OCI-LY1 (cell line): ENCODE measurements at regions not wholly inside any gene's neighbourhood (a gene's known extent, or its start where the extent isn't known, plus 50 kb on each side); places are given as distances from the start of the nearest gene placed in this dataset.

Source experiments
- H2AFZ ChIP-seq: fragments of 200-600 bp; sonication (generic), shearing (Covaris generic); 2 replicates; pipeline ENCODE4 v1.6.0; 2014; ENCODE audit warnings: antibody characterized with exemption, mild to moderate bottlenecking, low read length
- H3F3A ChIP-seq: fragments of 200-600 bp; sonication (generic), shearing (Covaris generic); 2 replicates; pipeline ENCODE4 v1.6.0; 2014; ENCODE audit warnings: mild to moderate bottlenecking, antibody characterized with exemption, low read length, moderate library complexity; ENCODE audit not compliant: insufficient read depth
- H3K27ac ChIP-seq: fragments of 200-600 bp; sonication (generic); 2 replicates; pipeline ENCODE4 v1.5.1; 2014; ENCODE audit warnings: low read length, mixed run types, mild to moderate bottlenecking, low read depth; ENCODE audit not compliant: poor library complexity, severe bottlenecking
- H3K27me3 ChIP-seq: fragments of 200-600 bp; sonication (generic); 2 replicates; pipeline ENCODE4 v1.6.0; 2014; ENCODE audit warnings: antibody characterized with exemption, mild to moderate bottlenecking, low read length, moderate library complexity; ENCODE audit not compliant: insufficient read depth
- H3K36me3 ChIP-seq: fragments of 200-600 bp; sonication (generic); 2 replicates; pipeline ENCODE4 v1.6.1; 2014; ENCODE audit warnings: mild to moderate bottlenecking, antibody characterized with exemption, low read length, moderate library complexity, mixed read lengths; ENCODE audit not compliant: insufficient read depth
- H3K4me1 ChIP-seq: fragments of 200-600 bp; sonication (generic); 2 replicates; pipeline ENCODE4 v1.5.1; 2014; ENCODE audit warnings: mild to moderate bottlenecking, low read length, moderate library complexity; ENCODE audit not compliant: insufficient read depth, severe bottlenecking
- H3K4me2 ChIP-seq: fragments of 200-600 bp; sonication (generic), shearing (Covaris generic); 2 replicates; pipeline ENCODE4 v1.6.1; 2014; ENCODE audit warnings: low read length
- H3K4me3 ChIP-seq: fragments of 200-600 bp; sonication (generic); 2 replicates; pipeline ENCODE4 v1.5.1; 2014; ENCODE audit warnings: low read length, low read depth, mild to moderate bottlenecking, mixed read lengths; ENCODE audit not compliant: poor library complexity, severe bottlenecking
- H3K79me2 ChIP-seq: fragments of 200-600 bp; shearing (Covaris generic); 2 replicates; pipeline ENCODE4 v1.6.1; 2016; ENCODE audit warnings: mixed run types, low read length, mixed read lengths; ENCODE audit not compliant: insufficient read depth
- H3K9ac ChIP-seq: fragments of 200-600 bp; sonication (generic), shearing (Covaris generic); 2 replicates; pipeline ENCODE4 v1.6.1; 2014; ENCODE audit warnings: mild to moderate bottlenecking, low read length, mixed read lengths
- H3K9me2 ChIP-seq: fragments of 200-600 bp; sonication (generic), shearing (Covaris generic); 2 replicates; pipeline ENCODE4 v1.6.1; 2014; ENCODE audit warnings: low read depth, mild to moderate bottlenecking, low read length, mixed read lengths
- H3K9me3 ChIP-seq: fragments of 200-600 bp; shearing (Covaris generic); 2 replicates; pipeline ENCODE4 v1.6.1; 2014; ENCODE audit warnings: low read length, mixed read lengths
- H4K20me1 ChIP-seq: fragments of 200-600 bp; sonication (generic), shearing (Covaris generic); 2 replicates; pipeline ENCODE4 v1.6.0; 2016; ENCODE audit warnings: mild to moderate bottlenecking, low read length; ENCODE audit not compliant: insufficient read depth
- EZH2 ChIP-seq: fragments of 200-600 bp; sonication (generic), shearing (Covaris generic); IDR thresholded peaks from 2 replicates; pipeline ENCODE4 v1.8.0; 2017; ENCODE audit warnings: borderline replicate concordance, mixed run types, mild to moderate bottlenecking, antibody characterized with exemption, low read length, moderate library complexity, mixed read lengths
- TF ChIP-seq, protein P1 (sequence below): fragments of 200-600 bp; sonication (generic), shearing (Covaris generic); IDR thresholded peaks from 2 replicates; pipeline ENCODE4 v1.5.1; 2017; ENCODE audit warnings: mild to moderate bottlenecking, antibody characterized with exemption, low read length, moderate library complexity, mixed read lengths

DNA sequence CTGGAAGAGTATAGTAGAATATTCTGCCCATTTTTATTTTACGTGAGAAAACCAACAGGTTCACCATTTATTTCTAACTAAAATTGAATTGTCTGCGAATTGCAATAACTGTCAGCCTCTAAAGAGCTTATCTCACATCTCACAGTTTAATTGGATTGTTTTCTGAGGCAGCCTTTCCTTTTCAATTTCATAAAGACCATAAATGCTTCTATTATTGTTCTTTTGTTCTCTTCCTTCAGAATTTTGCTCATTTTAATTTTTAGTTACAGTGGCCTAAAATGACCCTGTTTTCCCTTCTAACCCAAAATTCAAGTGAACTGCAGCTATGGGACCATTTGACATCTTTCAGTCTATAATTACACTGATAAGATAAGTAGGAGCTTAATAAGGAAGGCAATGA, 147.6 kb downstream of the KLHL28 start:
- TF ChIP-seq, protein P1, sequence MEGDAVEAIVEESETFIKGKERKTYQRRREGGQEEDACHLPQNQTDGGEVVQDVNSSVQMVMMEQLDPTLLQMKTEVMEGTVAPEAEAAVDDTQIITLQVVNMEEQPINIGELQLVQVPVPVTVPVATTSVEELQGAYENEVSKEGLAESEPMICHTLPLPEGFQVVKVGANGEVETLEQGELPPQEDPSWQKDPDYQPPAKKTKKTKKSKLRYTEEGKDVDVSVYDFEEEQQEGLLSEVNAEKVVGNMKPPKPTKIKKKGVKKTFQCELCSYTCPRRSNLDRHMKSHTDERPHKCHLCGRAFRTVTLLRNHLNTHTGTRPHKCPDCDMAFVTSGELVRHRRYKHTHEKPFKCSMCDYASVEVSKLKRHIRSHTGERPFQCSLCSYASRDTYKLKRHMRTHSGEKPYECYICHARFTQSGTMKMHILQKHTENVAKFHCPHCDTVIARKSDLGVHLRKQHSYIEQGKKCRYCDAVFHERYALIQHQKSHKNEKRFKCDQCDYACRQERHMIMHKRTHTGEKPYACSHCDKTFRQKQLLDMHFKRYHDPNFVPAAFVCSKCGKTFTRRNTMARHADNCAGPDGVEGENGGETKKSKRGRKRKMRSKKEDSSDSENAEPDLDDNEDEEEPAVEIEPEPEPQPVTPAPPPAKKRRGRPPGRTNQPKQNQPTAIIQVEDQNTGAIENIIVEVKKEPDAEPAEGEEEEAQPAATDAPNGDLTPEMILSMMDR = no peak
- TF ChIP-seq EZH2 = no peak
- no peak overlapping the region for H3K27ac ChIP-seq

DNA sequence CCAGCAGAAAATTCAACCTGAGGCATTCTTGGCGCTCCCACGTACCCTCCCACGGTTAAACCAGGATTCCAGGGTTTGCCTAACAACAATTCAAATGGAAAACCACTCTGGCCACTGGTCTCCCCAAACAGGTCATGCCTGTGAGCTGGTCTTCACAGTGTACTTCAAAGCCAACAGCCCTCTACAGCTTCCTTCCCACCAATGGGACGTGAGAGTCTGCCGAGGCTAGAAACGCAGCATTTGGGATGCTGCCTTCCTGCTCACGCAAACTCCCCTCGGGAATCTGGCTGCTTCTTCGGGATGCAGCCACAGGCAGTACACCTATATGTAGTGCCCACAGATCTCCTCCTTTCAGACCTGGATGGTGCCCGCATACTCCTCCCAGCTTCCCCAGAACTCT, 149.1 kb downstream of the KLHL28 start:
- Histone ChIP-seq H4K20me1 (no peaks in the 10 kb centered on the region), H3K9ac (no peak overlapping the region), H2AFZ (no peak overlapping the region)

More for the DNA sequence above, 147.6 kb downstream of the KLHL28 start:
- Histone ChIP-seq H3K9me3 (no peaks in the 10 kb centered on the region), H3K4me2 (no peak overlapping the region), H3F3A (no peaks in the 10 kb centered on the region), H3K9me2 (no peaks in the 10 kb centered on the region), H3K79me2 (no peaks in the 10 kb centered on the region), H2AFZ (no peak overlapping the region), H3K4me1 (no peaks in the 10 kb centered on the region), H3K36me3 (no peaks in the 10 kb centered on the region), H3K4me3 (no peak overlapping the region), H3K9ac (no peak overlapping the region), H3K27me3 (no peaks in the 10 kb centered on the region), H4K20me1 (no peaks in the 10 kb centered on the region)

DNA sequence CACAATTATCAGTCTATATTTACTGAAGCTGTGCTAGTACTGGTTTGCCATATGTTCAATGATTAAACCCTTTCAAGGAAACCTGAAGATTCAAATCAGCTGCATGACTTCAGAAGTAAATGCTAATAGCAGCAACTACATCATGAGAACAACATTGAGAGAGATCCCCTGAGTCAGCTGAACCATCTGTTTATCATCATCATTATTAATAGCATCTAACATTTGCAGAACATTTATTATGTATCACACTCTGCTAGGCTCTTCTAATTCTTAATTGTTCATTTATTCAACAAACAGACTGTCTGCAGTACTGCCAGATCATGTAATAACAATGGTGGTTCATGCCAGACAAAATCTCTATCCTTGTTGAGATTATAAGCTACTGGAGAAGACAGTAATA, 157.4 kb downstream of the KLHL28 start:
- H3K27me3 ChIP-seq = no peaks in the 10 kb centered on the region
- no peak overlapping the region for H3K4me2 ChIP-seq
- H3K79me2 ChIP-seq = no peaks in the 10 kb centered on the region
- H2AFZ ChIP-seq = no peak overlapping the region
- no peak overlapping the region for H3K27ac ChIP-seq
- no peaks in the 10 kb centered on the region for H3F3A ChIP-seq
- no peak overlapping the region for H3K9ac ChIP-seq
- no peaks in the 10 kb centered on the region for H3K9me3 ChIP-seq
- H3K4me3 ChIP-seq = no peak overlapping the region
- H3K9me2 ChIP-seq = no peaks in the 10 kb centered on the region
- no peaks in the 10 kb centered on the region for H3K36me3 ChIP-seq
- no peaks in the 10 kb centered on the region for H3K4me1 ChIP-seq
- H4K20me1 ChIP-seq = no peaks in the 10 kb centered on the region
- no peak for TF ChIP-seq EZH2
- TF ChIP-seq, protein P1 = no peak

More for the DNA sequence above, 149.1 kb downstream of the KLHL28 start:
- no peak overlapping the region for H3K4me3 ChIP-seq
- H3K79me2 ChIP-seq = no peaks in the 10 kb centered on the region
- no peak overlapping the region for H3K27ac ChIP-seq
- TF ChIP-seq, protein P1 = no peak
- TF ChIP-seq EZH2 = no peak
- no peaks in the 10 kb centered on the region for H3K27me3 ChIP-seq
- H3K4me1 ChIP-seq = no peaks in the 10 kb centered on the region
- H3F3A ChIP-seq = no peaks in the 10 kb centered on the region
- H3K9me2 ChIP-seq = no peaks in the 10 kb centered on the region
- no peaks in the 10 kb centered on the region for H3K36me3 ChIP-seq
- no peaks in the 10 kb centered on the region for H3K9me3 ChIP-seq
- H3K4me2 ChIP-seq = no peak overlapping the region
